GM19452 (cell line): ENCODE measurements at regions not wholly inside any gene's neighbourhood (a gene's known extent, or its start where the extent isn't known, plus 50 kb on each side); places are given as distances from the start of the nearest gene placed in this dataset.
"Not testable (repeated sequence)": the region's sequence is repeated elsewhere in the genome, so short reads cannot be mapped to it uniquely, and the experiment has no call there.

ENCODE experiments used
- ATAC-seq: cut with Tn5 transposase; IDR thresholded peaks from one replicate; pipeline ENCODE4 v1.9.1; 2021; ENCODE audit not compliant: unreplicated experiment

DNA sequence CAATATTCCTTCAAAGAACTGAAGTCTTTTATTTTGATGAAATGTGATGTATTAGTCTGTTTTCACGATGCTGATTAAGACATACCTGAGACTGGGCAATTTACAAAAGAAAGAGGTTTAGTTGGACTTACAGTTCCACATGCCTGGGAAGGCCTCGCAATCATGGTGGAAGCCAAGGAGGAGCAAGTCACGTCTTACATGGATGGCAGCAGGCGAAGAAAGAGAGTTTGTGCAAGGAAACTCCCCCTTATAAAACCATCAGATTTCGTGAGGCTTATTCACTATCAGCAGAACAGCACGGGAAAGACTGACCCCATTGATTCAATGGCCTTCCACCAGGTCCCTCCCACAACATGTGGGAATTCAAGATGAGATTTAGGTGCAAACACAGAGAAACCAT, 750.3 kb upstream of the KCND2 start:
- no peak for ATAC-seq

DNA sequence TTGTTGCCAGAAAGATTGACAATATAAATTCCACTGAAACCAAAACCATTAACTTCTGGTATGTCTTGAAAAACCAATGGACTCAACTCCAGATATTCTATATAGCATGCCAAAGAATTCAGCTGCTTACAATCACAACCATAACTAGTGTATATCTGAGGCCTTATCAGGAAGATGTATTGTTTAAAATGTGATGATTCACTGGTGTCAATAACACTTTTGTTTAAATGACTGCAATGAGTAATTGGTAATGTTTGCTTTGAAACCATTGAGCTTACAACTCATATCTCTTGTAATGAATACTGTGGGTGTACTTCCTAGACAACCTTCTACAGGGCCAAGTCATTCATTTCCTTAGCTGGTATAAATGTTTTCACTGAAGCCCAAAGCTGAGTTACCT, 727.9 kb upstream of the KCND2 start:
- ATAC-seq, result no peak

DNA sequence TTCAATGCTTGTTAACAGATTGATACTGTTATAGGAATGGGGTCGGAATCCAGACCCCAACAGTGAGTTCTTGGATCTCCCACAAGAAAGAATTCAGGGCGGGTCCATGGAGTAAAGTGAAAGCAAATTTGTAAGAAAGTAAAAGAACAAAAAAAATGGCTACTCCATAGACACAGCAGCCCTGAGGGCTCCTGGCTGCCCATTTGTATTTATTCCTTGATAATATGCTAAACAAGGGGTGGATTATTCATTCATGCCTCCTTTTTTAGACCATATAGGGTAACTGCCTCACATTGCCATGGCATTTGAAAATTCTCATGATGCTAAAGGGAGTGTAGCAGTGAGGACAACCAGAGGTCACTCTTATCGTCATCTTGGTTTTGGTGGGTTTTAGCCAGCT, 717.2 kb upstream of the KCND2 start:
- ATAC-seq, result no peak

DNA sequence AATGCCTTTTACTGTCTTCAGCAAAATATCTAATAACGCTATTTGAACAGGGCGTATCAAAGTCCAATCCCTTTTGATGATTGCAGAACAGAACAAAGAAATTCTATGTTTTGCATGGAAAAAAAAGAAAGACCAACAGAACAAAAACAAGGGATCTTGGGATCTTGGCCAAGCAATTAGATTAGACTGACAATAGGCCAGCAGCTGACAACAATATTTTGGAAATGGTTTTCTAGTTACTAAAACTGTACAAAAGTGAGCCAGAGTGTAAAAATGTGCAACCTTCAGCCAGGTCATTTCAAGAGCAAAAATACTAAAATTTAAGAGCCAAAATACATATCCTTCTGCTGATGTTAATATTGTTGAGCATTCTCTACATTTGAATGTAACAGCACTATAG, 716.5 kb upstream of the KCND2 start:
- ATAC-seq, result no peak

DNA sequence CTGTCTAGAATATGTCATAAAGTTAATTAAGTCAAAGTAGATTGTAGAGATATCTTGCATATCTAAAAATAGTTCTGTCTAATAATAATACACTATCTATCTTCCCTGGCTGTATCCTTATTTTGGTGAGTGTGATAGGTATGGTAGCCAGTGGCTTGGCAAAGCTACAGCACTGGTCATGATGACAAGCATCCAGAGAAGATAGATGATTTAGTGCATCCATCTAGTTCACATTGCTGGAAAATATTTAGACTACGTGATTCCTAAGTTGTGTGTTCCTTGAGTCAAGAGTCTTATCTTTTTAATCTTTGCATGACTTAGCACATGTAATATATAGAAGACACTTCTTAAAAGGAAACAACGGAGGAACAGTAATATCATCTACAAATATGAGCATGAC, 711.2 kb upstream of the KCND2 start:
- ATAC-seq, result no peak

DNA sequence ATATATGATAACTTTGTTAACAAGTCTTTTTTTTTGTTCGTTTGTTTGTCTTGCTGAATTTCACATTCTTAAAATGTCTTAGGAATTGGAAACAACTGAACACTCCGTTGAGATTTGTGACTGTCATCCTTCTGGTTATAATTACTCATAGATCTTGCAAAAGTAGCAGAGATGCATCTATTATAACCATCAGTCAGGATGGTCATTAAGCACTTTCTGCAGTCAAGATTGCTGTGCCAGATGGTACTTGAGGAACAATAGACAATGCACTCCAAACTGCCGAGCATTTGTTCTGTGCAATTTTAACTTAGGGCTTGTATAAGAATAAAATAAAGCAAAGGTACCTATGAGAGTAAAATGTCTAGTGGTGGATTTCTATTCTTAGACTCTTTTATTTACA, 710.1 kb upstream of the KCND2 start:
- no peak for ATAC-seq

DNA sequence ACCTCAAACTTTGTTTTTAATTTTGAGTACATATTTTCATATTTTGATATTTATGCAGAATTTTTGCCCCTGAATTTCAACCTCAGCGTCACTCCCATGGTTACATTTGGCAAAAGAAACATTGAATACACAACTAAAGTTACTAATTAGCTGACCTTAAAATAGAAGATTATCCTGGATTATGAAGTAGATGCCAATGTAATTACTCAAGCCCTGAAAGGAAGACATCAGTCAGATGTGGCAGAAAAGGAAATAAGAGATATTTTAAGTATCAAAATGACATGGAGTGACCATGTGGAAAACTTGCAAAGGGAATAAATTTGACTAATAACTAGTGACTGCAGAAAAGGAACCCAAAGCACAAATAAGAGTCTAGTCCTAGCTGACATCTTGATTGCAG, 701.3 kb upstream of the KCND2 start:
- ATAC-seq, result no peak

DNA sequence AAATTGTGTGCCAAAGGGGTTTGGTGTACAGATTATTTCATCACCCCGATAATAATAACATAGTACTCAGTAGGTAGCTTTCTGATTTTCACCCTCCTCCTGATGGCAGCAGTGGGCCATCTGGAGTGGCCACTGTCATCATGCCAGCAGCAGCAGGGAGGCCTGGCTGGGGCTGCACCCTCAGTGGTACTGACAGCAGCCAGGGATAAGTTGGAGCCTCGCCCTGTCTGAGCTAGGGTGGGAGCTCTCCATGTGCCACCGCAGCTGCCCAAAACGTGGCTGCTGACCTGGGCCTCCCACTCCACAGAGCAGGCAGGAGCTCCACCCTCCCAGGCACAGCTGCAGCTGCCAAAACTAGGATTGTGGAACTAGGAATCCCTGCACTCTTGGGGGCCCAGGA, 700.8 kb upstream of the KCND2 start:
- ATAC-seq, result no peak

DNA sequence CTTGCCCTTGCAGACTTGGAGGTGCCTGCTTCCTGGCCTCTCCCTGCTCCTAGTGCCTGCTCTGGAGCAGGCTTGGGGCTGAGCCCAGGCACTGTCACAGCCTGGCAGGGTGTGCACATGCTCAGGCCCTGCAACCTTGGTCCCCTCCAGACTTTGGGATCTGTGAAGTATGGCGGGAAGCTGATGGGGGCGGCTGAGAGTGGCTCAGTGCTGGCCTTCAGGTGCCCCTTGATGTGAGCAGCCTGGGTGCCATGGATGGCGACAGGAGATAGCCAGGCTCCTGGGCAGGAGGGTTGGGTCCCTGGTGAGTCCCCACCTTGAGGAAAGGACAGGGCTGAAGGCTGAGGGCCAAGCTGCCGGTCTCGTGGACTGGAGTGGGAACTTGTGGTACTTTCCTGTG, 700.4 kb upstream of the KCND2 start:
- no peak for ATAC-seq

DNA sequence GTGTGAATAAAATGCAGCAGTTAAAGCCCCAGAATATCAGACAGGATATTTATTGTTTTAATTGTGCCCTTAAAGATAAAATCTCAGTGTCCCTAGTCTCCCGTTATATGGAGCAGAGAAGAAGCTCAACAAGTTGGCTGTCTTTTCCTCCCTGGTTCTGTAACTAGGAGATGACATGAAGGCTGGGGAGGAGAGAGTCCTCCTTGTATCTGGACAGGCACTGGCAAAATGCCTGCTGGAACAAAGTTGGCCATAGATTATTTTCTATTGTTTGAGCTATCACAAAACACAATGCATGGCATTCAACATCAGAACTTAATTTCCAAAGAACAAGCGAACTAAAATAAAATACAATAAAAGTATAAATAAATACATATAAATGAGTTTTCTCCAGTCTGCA, 694.9 kb upstream of the KCND2 start:
- no peak for ATAC-seq

DNA sequence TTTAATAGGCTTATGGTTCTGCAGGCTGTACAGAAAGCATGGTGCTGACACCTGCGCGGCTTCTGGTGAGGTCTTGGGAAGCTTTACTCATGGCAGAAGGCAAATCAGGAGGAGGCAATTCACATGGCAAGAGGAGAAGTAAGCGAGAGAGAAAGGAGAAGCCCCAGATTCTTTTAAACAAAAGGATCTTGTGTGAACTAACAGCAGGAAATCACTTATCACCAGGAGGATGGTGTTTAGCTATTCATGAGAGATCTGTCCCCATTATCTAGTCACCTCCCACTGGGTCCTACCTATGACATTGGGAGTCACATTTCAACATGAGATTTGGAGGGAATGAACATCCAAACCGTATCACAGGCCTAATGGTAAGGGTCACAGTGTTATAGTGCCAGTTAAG, 678.0 kb upstream of the KCND2 start:
- no peak for ATAC-seq

DNA sequence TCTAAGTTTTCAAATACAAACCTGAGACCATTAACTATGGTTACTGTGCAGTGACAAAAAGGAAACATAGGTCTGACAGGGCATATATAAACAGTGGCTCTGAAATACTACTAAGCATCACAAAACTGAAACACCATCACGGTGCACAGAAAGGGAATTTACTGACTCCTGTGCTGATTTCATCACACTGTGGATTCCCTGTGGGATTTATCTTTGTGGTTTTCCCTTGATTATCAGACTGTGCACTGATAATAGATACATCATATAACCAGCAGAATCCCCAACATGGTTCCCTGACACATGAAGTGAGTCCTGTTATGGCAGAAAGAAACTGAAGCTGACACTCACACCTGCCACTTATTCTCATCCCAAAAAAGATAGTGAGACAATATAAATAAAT, 676.3 kb upstream of the KCND2 start:
- ATAC-seq, result no peak

DNA sequence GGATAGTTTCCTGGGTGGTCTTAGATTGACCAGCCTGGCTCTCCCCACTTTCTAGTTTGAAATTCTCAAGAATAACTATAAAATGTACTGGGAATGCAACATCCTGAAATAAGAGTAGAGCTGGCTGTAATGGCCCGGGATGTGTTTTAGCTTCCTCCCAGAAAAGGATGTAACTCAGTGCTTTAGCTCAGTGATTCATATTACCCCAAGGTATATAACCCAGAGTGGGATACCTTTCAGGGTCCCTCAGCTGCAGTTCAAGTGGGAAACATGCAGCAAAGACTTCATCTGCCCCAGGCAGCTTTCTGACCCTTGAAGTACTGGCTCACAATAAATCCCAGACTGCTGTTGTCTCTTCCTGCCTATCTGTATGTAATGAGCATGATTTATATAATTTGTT, 666.7 kb upstream of the KCND2 start:
- ATAC-seq, result no peak

DNA sequence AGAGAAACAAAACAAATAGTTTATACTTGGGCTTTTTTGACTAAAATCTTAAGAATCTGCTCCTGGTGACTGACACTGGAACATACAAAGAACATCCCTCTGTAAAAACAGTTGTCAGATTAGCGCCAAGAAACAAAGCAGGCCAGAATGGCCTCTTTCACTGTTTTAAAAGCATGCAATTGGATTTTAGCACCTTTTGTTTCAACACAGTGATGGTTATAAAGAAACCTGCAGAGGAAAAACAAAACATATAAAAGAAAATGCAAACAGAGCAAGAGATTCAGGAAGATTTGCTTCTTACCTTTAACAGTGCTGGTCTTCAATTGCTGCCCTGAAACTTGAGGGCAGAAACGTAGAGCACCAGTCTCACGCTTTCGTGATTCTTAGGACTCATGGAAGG, 652.2 kb upstream of the KCND2 start:
- ATAC-seq, result no peak

DNA sequence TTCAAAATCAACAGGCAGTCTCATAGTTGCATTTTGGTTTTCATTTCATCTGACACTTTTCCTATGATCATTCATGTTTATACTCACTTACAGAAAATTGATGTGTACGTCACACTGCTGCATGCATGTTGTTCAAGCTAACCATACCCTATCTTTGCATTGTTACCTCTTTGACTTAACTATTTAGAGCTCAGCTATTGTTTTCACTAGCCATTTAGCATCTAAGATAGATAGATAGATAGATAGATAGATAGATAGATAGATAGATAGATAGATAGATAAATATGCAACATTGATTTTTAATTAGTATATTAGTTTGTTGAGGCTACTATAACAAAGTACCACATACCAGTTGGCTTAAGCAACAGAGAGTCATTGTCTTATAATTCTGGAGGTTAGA, 649.5 kb upstream of the KCND2 start:
- no peak for ATAC-seq

DNA sequence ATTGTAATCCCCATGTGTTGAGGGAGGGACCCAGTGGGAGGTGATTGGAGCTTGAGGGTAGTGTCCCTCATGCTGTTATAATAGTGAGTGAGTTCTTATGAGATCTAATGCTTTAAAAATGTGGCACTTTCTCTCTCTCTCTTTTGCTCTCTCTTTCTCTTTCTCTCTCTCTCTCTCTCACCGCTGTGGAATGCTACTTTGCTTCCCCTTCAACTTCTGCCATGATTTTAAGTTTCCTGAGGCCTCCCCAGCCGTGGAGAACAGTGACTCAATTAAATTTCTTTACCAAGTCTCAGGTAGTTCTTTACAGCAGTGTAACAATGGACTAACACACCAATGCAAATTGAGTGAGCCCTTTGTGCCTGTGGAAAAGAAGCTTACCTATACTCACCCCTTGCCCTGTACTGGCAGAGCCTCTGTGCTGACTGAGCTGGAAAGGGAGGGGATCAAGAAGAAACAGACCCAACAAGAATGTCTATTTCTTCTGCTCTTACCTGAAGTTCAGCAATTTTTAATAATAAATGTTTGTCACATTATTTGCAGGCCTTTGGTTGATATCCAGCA, 642.5 kb upstream of the KCND2 start:
- ATAC-seq, result no peak

DNA sequence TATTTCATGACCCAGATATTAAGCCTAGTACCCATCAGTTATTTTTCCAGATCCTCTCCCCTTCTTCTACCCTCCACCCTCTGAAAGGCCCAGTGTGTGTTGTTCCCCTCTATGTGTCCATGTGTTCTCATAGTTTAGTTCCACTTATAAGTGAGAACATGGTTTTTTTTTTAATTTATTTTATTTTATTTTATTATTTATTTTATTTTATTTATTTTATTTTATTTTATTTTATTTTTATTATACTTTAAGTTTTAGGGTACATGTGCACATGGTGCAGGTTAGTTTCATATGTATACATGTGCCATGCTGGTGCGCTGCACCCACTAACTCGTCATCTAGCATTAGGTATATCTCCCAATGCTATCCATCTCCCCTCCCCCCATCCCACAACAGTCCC, 639.2 kb upstream of the KCND2 start:
- not testable (repeated sequence) for ATAC-seq

DNA sequence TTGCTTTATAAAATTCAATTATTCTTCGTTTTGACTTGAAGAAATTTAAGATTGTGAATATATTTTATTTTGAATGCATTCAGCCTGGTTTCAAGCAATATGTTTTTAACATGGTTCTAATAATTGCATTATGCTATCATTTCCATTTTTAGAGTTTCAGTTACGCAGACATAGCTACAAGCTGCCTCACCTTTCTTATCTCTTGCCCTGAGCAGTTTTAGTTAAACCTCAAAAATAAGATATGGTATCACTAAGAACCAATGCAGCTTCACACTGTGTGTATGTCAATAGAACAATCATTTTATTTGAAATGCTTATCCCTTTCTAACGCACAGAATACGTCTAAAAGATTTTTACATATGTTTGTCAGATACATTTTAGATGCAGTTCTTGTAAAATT, 632.6 kb upstream of the KCND2 start:
- ATAC-seq, result no peak

DNA sequence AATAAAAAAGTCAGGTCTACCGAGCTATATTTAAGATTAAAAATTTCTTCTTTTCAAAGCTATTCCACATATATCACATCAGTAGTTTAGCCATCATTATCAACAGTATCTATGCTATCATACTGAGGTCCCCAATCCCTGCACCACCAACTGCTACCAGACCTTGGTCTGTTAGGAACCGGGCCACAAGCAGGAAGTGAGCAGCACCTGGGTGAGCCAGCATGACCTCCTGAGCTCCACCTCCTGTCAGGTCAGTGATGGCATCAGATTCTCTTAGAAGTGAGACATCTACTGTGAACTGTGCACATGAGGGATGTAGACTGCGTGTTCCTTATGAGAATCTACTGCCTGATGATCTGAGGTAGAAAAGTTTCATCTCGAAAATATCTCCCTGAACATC, 632.1 kb upstream of the KCND2 start:
- no peak for ATAC-seq

DNA sequence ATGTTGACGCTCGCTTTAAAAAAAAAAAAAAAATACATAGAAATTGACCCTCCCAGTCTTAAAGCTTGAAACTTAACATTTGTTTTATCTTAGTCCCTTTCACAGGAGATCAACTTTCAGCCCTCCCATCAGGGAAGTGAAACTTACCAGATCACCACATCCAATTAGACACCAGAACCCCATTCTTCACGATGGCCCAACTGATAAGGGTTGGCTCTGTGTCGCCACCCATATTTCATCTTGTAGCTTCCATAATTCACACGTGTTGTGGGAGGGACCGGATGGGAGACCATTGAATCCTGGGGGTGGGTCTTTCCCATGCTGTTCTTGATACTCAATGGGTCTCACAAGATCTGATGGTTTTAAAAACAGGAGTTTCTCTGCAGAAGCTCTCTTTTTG, 629.4 kb upstream of the KCND2 start:
- ATAC-seq, result no peak

DNA sequence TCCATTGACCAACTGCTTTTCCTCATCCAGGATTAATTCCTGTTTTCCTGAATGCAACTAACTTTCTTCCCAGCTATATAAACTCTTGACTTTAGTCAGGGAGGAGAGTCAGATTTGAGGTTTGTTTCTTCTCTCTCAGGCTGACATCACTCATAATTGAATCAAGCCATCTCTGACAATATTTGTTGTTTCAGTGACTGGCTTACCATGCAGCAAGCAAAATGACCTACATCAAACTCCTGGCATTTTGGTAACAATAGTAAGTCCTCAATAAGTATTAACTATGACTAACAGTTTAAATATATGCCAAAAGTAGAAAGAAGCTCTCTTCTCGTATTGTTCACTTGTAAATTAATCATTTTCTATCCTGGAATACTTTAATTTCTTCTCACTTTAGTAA, 625.7 kb upstream of the KCND2 start:
- ATAC-seq, result no peak

DNA sequence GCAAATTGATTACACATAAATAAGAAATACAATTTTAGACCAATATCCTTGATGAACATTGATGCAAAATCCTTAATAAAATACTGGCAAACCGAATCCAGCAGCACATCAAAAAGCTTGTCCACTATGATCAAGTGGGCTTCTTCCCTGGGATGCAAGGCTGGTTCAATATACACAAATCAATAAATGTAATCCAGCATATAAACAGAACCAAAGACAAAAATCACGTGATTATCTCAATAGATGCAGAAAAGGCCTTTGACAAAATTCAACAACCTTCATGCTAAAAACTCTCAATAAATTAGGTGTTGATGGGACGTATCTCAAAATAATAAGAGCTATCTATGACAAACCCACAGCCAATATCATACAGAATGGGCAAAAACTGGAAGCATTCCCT, 624.2 kb upstream of the KCND2 start:
- ATAC-seq, result not testable (repeated sequence)

DNA sequence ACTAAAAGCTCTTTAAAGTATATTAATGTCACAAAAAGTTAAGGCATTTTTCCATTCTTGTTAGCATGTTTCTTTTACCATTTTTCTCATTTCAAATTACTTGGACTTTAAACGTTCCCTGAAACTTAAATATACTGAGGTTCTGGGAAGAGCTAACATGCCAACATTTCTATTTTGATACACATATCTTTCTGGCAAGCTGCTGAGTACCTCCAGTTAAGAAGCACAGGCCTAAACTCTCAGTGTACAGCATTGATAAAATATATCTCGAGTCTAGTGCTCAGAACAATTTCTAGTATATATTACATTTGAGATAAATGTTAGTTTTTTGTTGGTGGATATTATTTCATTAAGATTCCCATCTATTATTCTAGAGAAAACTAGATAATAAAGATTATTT, 612.9 kb upstream of the KCND2 start:
- no peak for ATAC-seq

DNA sequence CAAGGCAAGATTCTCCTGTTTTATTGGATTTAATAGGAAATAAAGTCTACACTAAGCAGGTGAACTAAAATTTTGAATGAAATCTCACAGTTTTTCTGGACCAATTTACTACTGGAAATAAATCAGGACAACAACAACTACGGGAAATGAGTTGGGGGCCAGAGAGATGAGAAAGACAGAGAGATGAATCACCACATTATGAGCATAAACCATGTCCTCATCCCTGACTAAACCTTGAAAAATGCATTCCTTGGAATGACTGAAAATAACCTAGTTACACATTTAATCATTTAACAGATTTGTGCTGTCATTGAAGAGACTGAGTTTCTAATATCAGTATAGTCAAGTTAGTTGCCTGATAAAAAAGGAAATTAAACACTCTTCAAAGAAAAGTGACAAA, 608.4 kb upstream of the KCND2 start:
- ATAC-seq, result no peak
